Liver (tissue), 8 donors: ENCODE measurements at regions not wholly inside any gene's neighbourhood (a gene's known extent, or its start where the extent isn't known, plus 50 kb on each side); places are given as distances from the start of the nearest gene placed in this dataset.
A peak's percentile ranks its signal among the peaks of the same experiment; 100 is the strongest.

Experiments
- DNase-seq: peaks from one replicate; pipeline ENCODE4 v3.0.0-alpha.2; 2017; ENCODE audit warnings: low spot score
- H3K27ac ChIP-seq, 2 donors: one replicate each; pipeline ENCODE4 v1.7.0; 2013; ENCODE audit warnings: inconsistent platforms in 2 of 2, low read length in 2 of 2, control low read depth in 1 of 2, low read depth in 1 of 2, mild to moderate bottlenecking in 1 of 2
- H3K27me3 ChIP-seq, 4 donors: one replicate each; pipeline versions ENCODE4 v1.6.1 to v1.7.0; 2013; ENCODE audit warnings: low read length in 3 of 4, inconsistent platforms in 1 of 4, mild to moderate bottlenecking in 1 of 4, moderate library complexity in 1 of 4; ENCODE audit not compliant: control insufficient read depth in 4 of 4, insufficient read depth in 4 of 4
- H3K36me3 ChIP-seq, 4 donors: one replicate each; pipeline versions ENCODE4 v1.6.1 to v1.7.0; 2013; ENCODE audit warnings: low read length in 3 of 4, mild to moderate bottlenecking in 3 of 4, low read depth in 1 of 4, moderate library complexity in 1 of 4; ENCODE audit not compliant: control insufficient read depth in 4 of 4, insufficient read depth in 3 of 4
- H3K4me1 ChIP-seq, 4 donors: one replicate each; pipeline versions ENCODE4 v1.6.1 to v1.7.0; 2013; ENCODE audit warnings: low read length in 3 of 4, mild to moderate bottlenecking in 3 of 4, moderate library complexity in 1 of 4; ENCODE audit not compliant: control insufficient read depth in 4 of 4, insufficient read depth in 4 of 4
- H3K4me3 ChIP-seq, 3 donors: one replicate each; pipeline versions ENCODE4 v1.6.1 to v1.7.0; 2013; ENCODE audit warnings: low read length in 3 of 3, control low read depth in 1 of 3, low read depth in 1 of 3, mild to moderate bottlenecking in 1 of 3
- H3K9ac ChIP-seq, 2 donors: one replicate each; pipeline ENCODE4 v1.7.0; 2013; ENCODE audit warnings: low read length in 2 of 2, mild to moderate bottlenecking in 2 of 2, moderate library complexity in 2 of 2, control low read depth in 1 of 2, low read depth in 1 of 2
- H3K9me3 ChIP-seq, 4 donors: one replicate each; pipeline versions ENCODE4 v1.6.1 to v1.7.0; 2013; ENCODE audit warnings: low read length in 3 of 4; ENCODE audit not compliant: control insufficient read depth in 4 of 4
- EGR1 ChIP-seq, 2 donors: IDR thresholded peaks; 2 replicates each; pipeline ENCODE4 v1.6.1; 2016 to 2018; ENCODE audit warnings: antibody characterized with exemption in 2 of 2, low read depth in 2 of 2
- FOXA1 ChIP-seq: IDR thresholded peaks from 2 replicates; pipeline ENCODE4 v1.6.1; 2016; ENCODE audit warnings: antibody characterized with exemption
- HNF4A ChIP-seq, 2 donors: conservative IDR thresholded peaks; 2 replicates each; pipeline ENCODE4 v1.6.1; 2016; ENCODE audit warnings: antibody characterized with exemption in 2 of 2, mild to moderate bottlenecking in 2 of 2
- JUND ChIP-seq, 2 donors: IDR thresholded peaks; 2 replicates each; pipeline ENCODE4 v1.6.1; 2016; ENCODE audit warnings: antibody characterized with exemption in 2 of 2
- MAX ChIP-seq: IDR thresholded peaks from 2 replicates; pipeline ENCODE4 v1.6.1; 2016; ENCODE audit warnings: antibody characterized with exemption
- RAD21 ChIP-seq, 2 donors: IDR thresholded peaks; 2 replicates each; pipeline ENCODE4 v1.6.1; 2016; ENCODE audit warnings: antibody characterized with exemption in 2 of 2, mild to moderate bottlenecking in 2 of 2
- RXRA ChIP-seq, 2 donors: IDR thresholded peaks; 2 replicates each; pipeline ENCODE4 v1.6.1; 2017 to 2018; ENCODE audit warnings: antibody characterized with exemption in 2 of 2, mild to moderate bottlenecking in 1 of 2
- TAF1 ChIP-seq: conservative IDR thresholded peaks from 2 replicates; pipeline ENCODE4 v1.6.1; 2016; ENCODE audit warnings: antibody characterized with exemption, mild to moderate bottlenecking
- YY1 ChIP-seq: IDR thresholded peaks from 2 replicates; pipeline ENCODE4 v1.6.1; 2016; ENCODE audit warnings: antibody characterized with exemption, mild to moderate bottlenecking
- WGBS: extraction: QIAGEN DNeasy Blood & Tissue Kit; methylation state at CpG from one replicate; pipeline ENCODE4 v1.1.7; 2013; 5-methylcytosine and 5-hydroxymethylcytosine counted together
- TF ChIP-seq, protein P1 (sequence below): IDR thresholded peaks from 2 replicates; pipeline ENCODE4 v1.6.1; 2016; ENCODE audit warnings: antibody characterized with exemption
- TF ChIP-seq, protein P2 (sequence below): fragments of 150-350 bp; IDR thresholded peaks from 2 replicates; pipeline ENCODE4 v1.5.1; 2017; ENCODE audit warnings: improper control_type of control experiment, low read depth, low read length; ENCODE audit not compliant: missing input control
- TF ChIP-seq, protein P3 (sequence below): IDR thresholded peaks from 2 replicates; pipeline ENCODE4 v1.6.1; 2016; ENCODE audit warnings: antibody characterized with exemption, mild to moderate bottlenecking
- donor health status: healthy.
- donor health status: healthy.
- donor health status: healthy.
- donor health status: healthy.
- donor health status: healthy.

- 16% methylated on average over 10 of the region's 10 CpGs for WGBS
- Histone ChIP-seq H3K9ac (no peak overlapping the region), H3K27me3 (no peaks in the 10 kb centered on the region), H3K4me1 (peaks cover 0 to 8% (median 6%) of the 10 kb centered on the region in 4 donors), H3K4me3 (no peak overlapping the region), H3K9me3 (no peaks in the 10 kb centered on the region), H3K36me3 (no peaks in the 10 kb centered on the region), H3K27ac (no peak overlapping the region)
- TF ChIP-seq RXRA (IDR thresholded peaks at IDR 0.05), result no peak
- TF ChIP-seq, protein P1, sequence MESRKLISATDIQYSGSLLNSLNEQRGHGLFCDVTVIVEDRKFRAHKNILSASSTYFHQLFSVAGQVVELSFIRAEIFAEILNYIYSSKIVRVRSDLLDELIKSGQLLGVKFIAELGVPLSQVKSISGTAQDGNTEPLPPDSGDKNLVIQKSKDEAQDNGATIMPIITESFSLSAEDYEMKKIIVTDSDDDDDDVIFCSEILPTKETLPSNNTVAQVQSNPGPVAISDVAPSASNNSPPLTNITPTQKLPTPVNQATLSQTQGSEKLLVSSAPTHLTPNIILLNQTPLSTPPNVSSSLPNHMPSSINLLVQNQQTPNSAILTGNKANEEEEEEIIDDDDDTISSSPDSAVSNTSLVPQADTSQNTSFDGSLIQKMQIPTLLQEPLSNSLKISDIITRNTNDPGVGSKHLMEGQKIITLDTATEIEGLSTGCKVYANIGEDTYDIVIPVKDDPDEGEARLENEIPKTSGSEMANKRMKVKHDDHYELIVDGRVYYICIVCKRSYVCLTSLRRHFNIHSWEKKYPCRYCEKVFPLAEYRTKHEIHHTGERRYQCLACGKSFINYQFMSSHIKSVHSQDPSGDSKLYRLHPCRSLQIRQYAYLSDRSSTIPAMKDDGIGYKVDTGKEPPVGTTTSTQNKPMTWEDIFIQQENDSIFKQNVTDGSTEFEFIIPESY, result no peak
- TF ChIP-seq FOXA1, result no peak
- TF ChIP-seq JUND (IDR thresholded peaks at IDR 0.05), result no peak
- TF ChIP-seq EGR1 (IDR thresholded peaks at IDR 0.05; ENCODE audit: low read depth in 2 of 2), result no peak
- TF ChIP-seq MAX, result no peak
- TF ChIP-seq RAD21 (IDR thresholded peaks at IDR 0.05), result peak; percentile 93 to 95
- TF ChIP-seq HNF4A (conservative IDR thresholded peaks at IDR 0.05), result peak in 1 of 2 donors; percentile 16
- no peak for TF ChIP-seq TAF1
- TF ChIP-seq, protein P2, sequence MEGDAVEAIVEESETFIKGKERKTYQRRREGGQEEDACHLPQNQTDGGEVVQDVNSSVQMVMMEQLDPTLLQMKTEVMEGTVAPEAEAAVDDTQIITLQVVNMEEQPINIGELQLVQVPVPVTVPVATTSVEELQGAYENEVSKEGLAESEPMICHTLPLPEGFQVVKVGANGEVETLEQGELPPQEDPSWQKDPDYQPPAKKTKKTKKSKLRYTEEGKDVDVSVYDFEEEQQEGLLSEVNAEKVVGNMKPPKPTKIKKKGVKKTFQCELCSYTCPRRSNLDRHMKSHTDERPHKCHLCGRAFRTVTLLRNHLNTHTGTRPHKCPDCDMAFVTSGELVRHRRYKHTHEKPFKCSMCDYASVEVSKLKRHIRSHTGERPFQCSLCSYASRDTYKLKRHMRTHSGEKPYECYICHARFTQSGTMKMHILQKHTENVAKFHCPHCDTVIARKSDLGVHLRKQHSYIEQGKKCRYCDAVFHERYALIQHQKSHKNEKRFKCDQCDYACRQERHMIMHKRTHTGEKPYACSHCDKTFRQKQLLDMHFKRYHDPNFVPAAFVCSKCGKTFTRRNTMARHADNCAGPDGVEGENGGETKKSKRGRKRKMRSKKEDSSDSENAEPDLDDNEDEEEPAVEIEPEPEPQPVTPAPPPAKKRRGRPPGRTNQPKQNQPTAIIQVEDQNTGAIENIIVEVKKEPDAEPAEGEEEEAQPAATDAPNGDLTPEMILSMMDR, result peak; percentile 92
- TF ChIP-seq YY1, result no peak
- DNase-seq, result peak; percentile 53
Measured at GRCh38 chr16:82263521-82264143, 93.6 kb upstream of the MPHOSPH6 start.

GRCh38 chr16:82262244-82262643, 92.2 kb upstream of the MPHOSPH6 start:
- Histone ChIP-seq H3K9me3 (no peaks in the 10 kb centered on the region), H3K4me1 (peaks cover 0 to 8% (median 6%) of the 10 kb centered on the region in 4 donors), H3K27ac (no peak overlapping the region), H3K9ac (no peak overlapping the region), H3K36me3 (no peaks in the 10 kb centered on the region), H3K27me3 (no peaks in the 10 kb centered on the region), H3K4me3 (no peak overlapping the region)
- DNase-seq, result no peak
- TF ChIP-seq, protein P3, sequence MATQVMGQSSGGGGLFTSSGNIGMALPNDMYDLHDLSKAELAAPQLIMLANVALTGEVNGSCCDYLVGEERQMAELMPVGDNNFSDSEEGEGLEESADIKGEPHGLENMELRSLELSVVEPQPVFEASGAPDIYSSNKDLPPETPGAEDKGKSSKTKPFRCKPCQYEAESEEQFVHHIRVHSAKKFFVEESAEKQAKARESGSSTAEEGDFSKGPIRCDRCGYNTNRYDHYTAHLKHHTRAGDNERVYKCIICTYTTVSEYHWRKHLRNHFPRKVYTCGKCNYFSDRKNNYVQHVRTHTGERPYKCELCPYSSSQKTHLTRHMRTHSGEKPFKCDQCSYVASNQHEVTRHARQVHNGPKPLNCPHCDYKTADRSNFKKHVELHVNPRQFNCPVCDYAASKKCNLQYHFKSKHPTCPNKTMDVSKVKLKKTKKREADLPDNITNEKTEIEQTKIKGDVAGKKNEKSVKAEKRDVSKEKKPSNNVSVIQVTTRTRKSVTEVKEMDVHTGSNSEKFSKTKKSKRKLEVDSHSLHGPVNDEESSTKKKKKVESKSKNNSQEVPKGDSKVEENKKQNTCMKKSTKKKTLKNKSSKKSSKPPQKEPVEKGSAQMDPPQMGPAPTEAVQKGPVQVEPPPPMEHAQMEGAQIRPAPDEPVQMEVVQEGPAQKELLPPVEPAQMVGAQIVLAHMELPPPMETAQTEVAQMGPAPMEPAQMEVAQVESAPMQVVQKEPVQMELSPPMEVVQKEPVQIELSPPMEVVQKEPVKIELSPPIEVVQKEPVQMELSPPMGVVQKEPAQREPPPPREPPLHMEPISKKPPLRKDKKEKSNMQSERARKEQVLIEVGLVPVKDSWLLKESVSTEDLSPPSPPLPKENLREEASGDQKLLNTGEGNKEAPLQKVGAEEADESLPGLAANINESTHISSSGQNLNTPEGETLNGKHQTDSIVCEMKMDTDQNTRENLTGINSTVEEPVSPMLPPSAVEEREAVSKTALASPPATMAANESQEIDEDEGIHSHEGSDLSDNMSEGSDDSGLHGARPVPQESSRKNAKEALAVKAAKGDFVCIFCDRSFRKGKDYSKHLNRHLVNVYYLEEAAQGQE, result no peak
- no peak for TF ChIP-seq MAX
- 92% methylated on average over 3 of the region's 3 CpGs for WGBS
